Mesenchymal stem cell (in vitro differentiated cells and primary cell): ENCODE measurements at regions not wholly inside any gene's neighbourhood (a gene's known extent, or its start where the extent isn't known, plus 50 kb on each side); places are given as distances from the start of the nearest gene placed in this dataset.
A peak's percentile ranks its signal among the peaks of the same experiment; 100 is the strongest.

ENCODE experiments used
- DNase-seq: peaks from one replicate; pipeline ENCODE4 v3.0.0-alpha.2; 2013
- H2AFZ ChIP-seq: one replicate; pipeline ENCODE4 v1.6.1; 2013; ENCODE audit warnings: low read depth, mild to moderate bottlenecking, control low read depth, inconsistent platforms, low read length, moderate library complexity
- H2AK5ac ChIP-seq: 2 replicates; pipeline ENCODE4 v1.6.1; 2013; ENCODE audit warnings: low read length, moderate library complexity, mild to moderate bottlenecking, inconsistent platforms; ENCODE audit not compliant: severe bottlenecking
- H2BK120ac ChIP-seq: one replicate; pipeline ENCODE4 v1.6.1; 2013; ENCODE audit warnings: low read depth, mild to moderate bottlenecking, inconsistent platforms, low read length, moderate library complexity
- H2BK12ac ChIP-seq, 2 experiments: one replicate each; pipeline ENCODE4 v1.6.1; 2013; ENCODE audit warnings: inconsistent platforms in 2 of 2, low read length in 2 of 2, mild to moderate bottlenecking in 2 of 2, moderate library complexity in 2 of 2, control low read depth in 1 of 2
- H2BK15ac ChIP-seq: one replicate; pipeline ENCODE4 v1.6.1; 2013; ENCODE audit warnings: mild to moderate bottlenecking, low read depth, inconsistent platforms; ENCODE audit not compliant: poor library complexity, severe bottlenecking
- H2BK5ac ChIP-seq: 2 replicates; pipeline ENCODE4 v1.6.1; 2013; ENCODE audit warnings: low read depth, mild to moderate bottlenecking, low read length, control low read depth, inconsistent platforms; ENCODE audit not compliant: poor library complexity, severe bottlenecking
- H3K14ac ChIP-seq, 2 experiments: one replicate each; pipeline ENCODE4 v1.6.1; 2013; ENCODE audit warnings: inconsistent platforms in 2 of 2, low read length in 2 of 2, control low read depth in 1 of 2, mild to moderate bottlenecking in 1 of 2, moderate library complexity in 1 of 2
- H3K18ac ChIP-seq, 2 experiments: one replicate each; pipeline ENCODE4 v1.6.1; 2013; ENCODE audit warnings: inconsistent platforms in 2 of 2, low read length in 2 of 2, control low read depth in 1 of 2, low read depth in 1 of 2, mild to moderate bottlenecking in 1 of 2
- H3K23ac ChIP-seq, 2 experiments: one replicate each; pipeline ENCODE4 v1.6.1; 2013; ENCODE audit warnings: inconsistent platforms in 2 of 2, low read length in 2 of 2, mild to moderate bottlenecking in 2 of 2, moderate library complexity in 2 of 2, control low read depth in 1 of 2
- H3K27ac ChIP-seq: 2 replicates; pipeline ENCODE4 v1.5.1; 2013; ENCODE audit warnings: mild to moderate bottlenecking, moderate library complexity, low read length, control low read depth, inconsistent platforms; ENCODE audit not compliant: poor library complexity, severe bottlenecking
- H3K27me3 ChIP-seq, 2 experiments: 2 replicates each; pipeline versions ENCODE4 v1.6.1 to v1.7.0; 2013; ENCODE audit warnings: low read length in 2 of 2, mild to moderate bottlenecking in 2 of 2, moderate library complexity in 2 of 2, control low read depth in 1 of 2, inconsistent platforms in 1 of 2; ENCODE audit not compliant: control insufficient read depth in 1 of 2, insufficient read depth in 1 of 2
- H3K36me3 ChIP-seq, 2 experiments: 2 replicates each; pipeline versions ENCODE4 v1.6.1 to v1.7.0; 2013; ENCODE audit warnings: low read length in 2 of 2, control low read depth in 1 of 2, inconsistent platforms in 1 of 2, low read depth in 1 of 2, mild to moderate bottlenecking in 1 of 2; ENCODE audit not compliant: insufficient read depth in 2 of 2, control insufficient read depth in 1 of 2
- H3K4ac ChIP-seq, 2 experiments: one replicate each; pipeline ENCODE4 v1.6.1; 2013; ENCODE audit warnings: inconsistent platforms in 2 of 2, low read length in 2 of 2, mild to moderate bottlenecking in 2 of 2, moderate library complexity in 2 of 2, control low read depth in 1 of 2, low read depth in 1 of 2
- H3K4me1 ChIP-seq: 2 replicates; pipeline ENCODE4 v1.6.1; 2013; ENCODE audit warnings: low read depth, low read length, control low read depth; ENCODE audit not compliant: control insufficient read depth, insufficient read depth
- H3K4me2 ChIP-seq: 2 replicates; pipeline ENCODE4 v1.6.1; 2013; ENCODE audit warnings: low read length, mild to moderate bottlenecking, inconsistent platforms; ENCODE audit not compliant: poor library complexity, severe bottlenecking
- H3K4me3 ChIP-seq, 2 experiments: 2 replicates each; pipeline versions ENCODE4 v1.5.1 to v1.7.0; 2013; ENCODE audit warnings: low read length in 2 of 2, mild to moderate bottlenecking in 2 of 2, control low read depth in 1 of 2, low read depth in 1 of 2; ENCODE audit not compliant: insufficient read depth in 1 of 2
- H3K79me1 ChIP-seq: replicated peaks from 2 replicates; pipeline ENCODE4 v1.6.1; 2013; ENCODE audit warnings: mild to moderate bottlenecking, control low read depth, low read length, inconsistent platforms; ENCODE audit not compliant: poor library complexity, severe bottlenecking
- H3K9ac ChIP-seq: 2 replicates; pipeline ENCODE4 v1.7.0; 2013; ENCODE audit warnings: mild to moderate bottlenecking, low read length, moderate library complexity
- H3K9me3 ChIP-seq: 2 replicates; pipeline ENCODE4 v1.7.0; 2013; ENCODE audit warnings: mild to moderate bottlenecking, low read length; ENCODE audit not compliant: control insufficient read depth
- H4K8ac ChIP-seq: one replicate; pipeline ENCODE4 v1.6.1; 2013; ENCODE audit warnings: inconsistent platforms, mild to moderate bottlenecking, low read length, moderate library complexity
- H4K91ac ChIP-seq: one replicate; pipeline ENCODE4 v1.6.1; 2013; ENCODE audit warnings: mild to moderate bottlenecking, low read length, inconsistent platforms
- WGBS: methylation state at CpG from one replicate; pipeline ENCODE4 v1.1.7; 2013; ENCODE audit warnings: mixed read lengths; 5-methylcytosine and 5-hydroxymethylcytosine counted together

GRCh38 chr9:91137391-91137790 is 224.3 kb downstream of the AUH start:
- no peak overlapping the region for H2AFZ ChIP-seq
- no peak overlapping the region for H2BK12ac ChIP-seq
- no CpG with 5 or more reads among the region's 1 CpG for WGBS
- no peaks in the 10 kb centered on the region for H3K9me3 ChIP-seq
- H2BK5ac ChIP-seq: no peak overlapping the region
- H3K9ac ChIP-seq: no peak overlapping the region
- no peak overlapping the region for H3K23ac ChIP-seq
- no peak overlapping the region for H3K27ac ChIP-seq
- H3K4me1 ChIP-seq: no peaks in the 10 kb centered on the region
- no peak overlapping the region for H2BK120ac ChIP-seq
- no peak overlapping the region for H3K4me3 ChIP-seq
- H3K4me2 ChIP-seq: no peak overlapping the region
- H2AK5ac ChIP-seq: no peak overlapping the region
- no peak overlapping the region for H3K14ac ChIP-seq
- no peak overlapping the region for H4K8ac ChIP-seq
- DNase-seq: no peak
- no peak overlapping the region for H4K91ac ChIP-seq
- H3K4ac ChIP-seq: no peak overlapping the region
- no peaks in the 10 kb centered on the region for H3K27me3 ChIP-seq
- no peaks in the 10 kb centered on the region for H3K79me1 ChIP-seq
- H2BK15ac ChIP-seq: no peak overlapping the region
- H3K36me3 ChIP-seq: no peaks in the 10 kb centered on the region
- no peak overlapping the region for H3K18ac ChIP-seq

DNA sequence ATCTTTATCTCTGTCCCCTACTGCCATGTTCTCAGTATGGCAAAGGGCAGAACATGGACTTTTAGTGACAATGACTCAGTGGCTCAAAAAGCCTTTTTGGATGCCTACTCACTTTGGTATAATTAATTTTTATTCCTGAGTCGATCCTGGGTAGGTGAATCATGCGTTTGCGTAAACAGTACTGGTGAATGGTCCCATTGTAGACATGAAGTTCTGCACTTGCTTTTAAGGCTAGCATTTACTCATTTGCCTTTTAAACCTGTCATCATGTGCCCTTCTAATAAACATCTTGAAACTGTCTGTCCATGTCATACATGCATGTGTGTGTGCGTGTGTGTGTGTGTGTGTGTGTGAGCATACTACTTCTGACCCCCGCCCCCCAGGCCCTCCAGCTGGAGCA is 223.0 kb downstream of the AUH start:
- Histone ChIP-seq H2BK15ac (no peak overlapping the region), H3K14ac (no peak overlapping the region), H3K4ac (no peak overlapping the region), H3K9me3 (no peaks in the 10 kb centered on the region), H2AK5ac (no peak overlapping the region), H2BK5ac (no peak overlapping the region), H4K8ac (no peak overlapping the region), H3K4me1 (no peaks in the 10 kb centered on the region), H3K9ac (no peak overlapping the region), H3K27me3 (no peaks in the 10 kb centered on the region), H2AFZ (no peak overlapping the region), H2BK12ac (no peak overlapping the region), H3K36me3 (no peaks in the 10 kb centered on the region), H3K27ac (no peak overlapping the region), H2BK120ac (no peak overlapping the region), H3K4me3 (no peak overlapping the region), H3K18ac (peak overlapping the region in 1 of 2 experiments; percentile 49), H4K91ac (no peak overlapping the region), H3K4me2 (no peak overlapping the region), H3K79me1 (no peaks in the 10 kb centered on the region), H3K23ac (no peak overlapping the region)
- WGBS: 18% methylated on average over 3 of the region's 5 CpGs
- DNase-seq: peak; percentile 75

- Histone ChIP-seq H2BK120ac (no peak overlapping the region), H2BK5ac (no peak overlapping the region), H2AFZ (no peak overlapping the region), H2BK15ac (no peak overlapping the region), H3K36me3 (no peaks in the 10 kb centered on the region), H2BK12ac (no peak overlapping the region), H4K91ac (no peak overlapping the region), H3K27me3 (no peaks in the 10 kb centered on the region), H4K8ac (no peak overlapping the region), H3K4ac (no peak overlapping the region), H2AK5ac (no peak overlapping the region), H3K14ac (no peak overlapping the region), H3K27ac (no peak overlapping the region), H3K4me1 (no peaks in the 10 kb centered on the region), H3K9me3 (peaks cover 8% of the 10 kb centered on the region), H3K4me3 (no peak overlapping the region), H3K23ac (no peak overlapping the region), H3K9ac (no peak overlapping the region), H3K4me2 (no peak overlapping the region), H3K18ac (no peak overlapping the region), H3K79me1 (no peaks in the 10 kb centered on the region)
- DNase-seq: no peak
- 64% methylated on average over 3 of the region's 3 CpGs for WGBS
Observed at GRCh38 chr9:91141407-91141965, 220.2 kb downstream of the AUH start.

DNA sequence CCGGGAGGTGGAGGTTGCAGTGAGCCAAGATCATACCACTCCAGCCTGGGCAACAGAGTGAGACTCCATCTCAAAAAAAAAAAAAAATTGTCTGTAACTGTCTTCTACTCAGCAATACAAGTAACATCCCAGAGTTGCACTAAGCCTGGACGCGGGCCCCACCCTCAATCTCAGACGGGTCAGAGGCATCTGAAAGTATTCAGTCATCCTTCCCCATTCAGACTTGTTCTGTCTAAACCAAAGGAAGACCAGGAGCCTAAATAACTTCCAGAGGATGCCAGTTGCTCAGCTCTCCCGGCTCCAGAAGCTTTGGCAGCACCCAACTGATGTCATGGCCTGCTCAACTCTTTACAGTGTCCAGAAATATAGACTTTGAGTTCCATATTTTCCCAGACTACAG is 218.6 kb downstream of the AUH start:
- Histone ChIP-seq H3K4me1 (peaks cover 4% of the 10 kb centered on the region), H2BK12ac (no peak overlapping the region), H3K14ac (no peak overlapping the region), H3K9ac (no peak overlapping the region), H2BK5ac (no peak overlapping the region), H3K18ac (no peak overlapping the region), H4K91ac (no peak overlapping the region), H2AFZ (no peak overlapping the region), H3K27me3 (no peaks in the 10 kb centered on the region), H3K4me3 (no peak overlapping the region), H3K36me3 (no peaks in the 10 kb centered on the region), H3K4ac (no peak overlapping the region), H2AK5ac (no peak overlapping the region), H2BK120ac (no peak overlapping the region), H3K9me3 (peaks cover 8% of the 10 kb centered on the region), H3K4me2 (no peak overlapping the region), H3K79me1 (no peaks in the 10 kb centered on the region), H2BK15ac (no peak overlapping the region), H3K23ac (no peak overlapping the region), H3K27ac (no peak overlapping the region), H4K8ac (no peak overlapping the region)
- WGBS: 96% methylated on average over 5 of the region's 5 CpGs
- no peak for DNase-seq
